ENCODE measurements at regions not wholly inside any gene's neighbourhood (a gene's known extent, or its start where the extent isn't known, plus 50 kb on each side); places are given as distances from the start of the nearest gene placed in this dataset.

DNA sequence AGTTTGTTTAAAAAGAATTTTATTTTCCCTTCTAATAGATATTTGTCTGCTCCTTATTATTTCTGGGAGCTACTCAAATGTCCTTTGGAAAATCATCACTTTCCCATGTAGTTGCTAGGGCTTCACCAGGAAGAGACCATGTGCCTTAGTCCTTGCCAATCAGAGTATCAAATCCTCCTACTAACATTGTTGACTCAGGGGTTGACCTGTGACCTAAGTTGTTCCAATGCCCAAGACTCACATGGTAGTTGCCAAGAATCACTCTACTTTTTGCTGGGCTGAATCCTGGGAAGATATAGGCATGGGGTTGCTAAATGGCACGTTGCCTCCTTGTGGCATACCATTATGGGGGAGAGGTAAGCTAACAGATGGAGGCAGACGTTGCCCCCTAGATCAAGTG is 58.2 kb upstream of the FOXD3 start:
- H3K36me3 Mint-ChIP-seq: no peaks in the 10 kb centered on the region
- ChIA-PET CTCF (no interaction called here), POLR2A (no interaction called here)
- no peaks in the 10 kb centered on the region for H3K4me1 Mint-ChIP-seq (ENCODE audit: low read depth)
- no peak overlapping the region for H3K27ac Mint-ChIP-seq
- no peak overlapping the region for H3K4me3 Mint-ChIP-seq
- intact Hi-C loops (cut with micrococcal nuclease): no loop called here
- peaks cover 14% of the 10 kb centered on the region for H3K27me3 Mint-ChIP-seq
- H3K9me3 Mint-ChIP-seq: no peaks in the 10 kb centered on the region
- no peak for DNase-seq

DNA sequence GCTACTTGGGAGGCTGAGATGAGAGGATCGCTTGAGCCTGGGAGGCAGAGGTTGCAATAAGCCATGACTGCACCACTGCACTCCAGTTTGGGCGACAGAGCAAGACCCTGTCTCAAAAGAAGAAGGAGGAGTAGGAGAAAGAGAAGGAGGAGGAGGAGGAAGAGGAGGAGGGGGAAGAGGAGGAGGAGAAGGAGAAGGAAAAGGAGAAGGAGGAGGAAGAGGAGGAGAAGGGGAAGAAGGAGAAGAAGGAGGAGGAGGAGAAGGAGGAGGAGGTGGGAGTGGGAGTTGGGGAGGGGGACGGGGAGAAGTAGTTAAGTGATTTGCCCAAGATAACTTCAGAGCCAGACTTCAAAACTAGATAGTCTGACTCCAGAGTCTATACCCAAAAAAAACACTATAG is 55.5 kb upstream of the FOXD3 start:
- Mint-ChIP-seq H3K4me1 (ENCODE audit: low read depth) (no peaks in the 10 kb centered on the region), H3K27me3 (peaks cover 17% of the 10 kb centered on the region), H3K27ac (no peak overlapping the region), H3K9me3 (no peaks in the 10 kb centered on the region), H3K4me3 (no peak overlapping the region), H3K36me3 (no peaks in the 10 kb centered on the region)
- ChIA-PET POLR2A (no interaction called here), CTCF (no interaction called here)
- intact Hi-C loops (cut with micrococcal nuclease): no loop called here
- no peak for DNase-seq

DNA sequence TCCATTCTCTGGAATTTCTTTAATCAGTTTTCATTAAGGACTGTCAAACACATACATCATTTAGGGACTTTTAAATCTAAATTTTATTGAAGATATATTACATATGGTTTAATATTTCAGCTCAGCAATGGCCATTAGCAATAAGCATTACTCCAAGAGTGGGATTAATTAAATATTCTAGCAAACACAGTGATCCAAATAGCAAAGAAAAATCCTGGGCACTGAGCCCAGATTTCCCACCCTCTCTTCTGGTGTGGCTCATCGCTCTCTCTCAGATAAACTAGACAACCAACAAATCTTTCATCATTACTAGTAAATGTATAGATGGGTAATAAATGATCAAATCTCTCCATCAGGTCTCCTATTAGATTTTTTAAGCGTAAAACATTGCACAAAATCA is 53.5 kb upstream of the FOXD3 start:
- Mint-ChIP-seq H3K4me1 (ENCODE audit: low read depth) (no peaks in the 10 kb centered on the region), H3K27me3 (peaks cover 18% of the 10 kb centered on the region), H3K36me3 (no peaks in the 10 kb centered on the region), H3K9me3 (no peaks in the 10 kb centered on the region), H3K27ac (no peak overlapping the region), H3K4me3 (no peak overlapping the region)
- DNase-seq: no peak
- ChIA-PET POLR2A (no interaction called here), CTCF (no interaction called here)
- intact Hi-C loops (cut with micrococcal nuclease): no loop called here

DNA sequence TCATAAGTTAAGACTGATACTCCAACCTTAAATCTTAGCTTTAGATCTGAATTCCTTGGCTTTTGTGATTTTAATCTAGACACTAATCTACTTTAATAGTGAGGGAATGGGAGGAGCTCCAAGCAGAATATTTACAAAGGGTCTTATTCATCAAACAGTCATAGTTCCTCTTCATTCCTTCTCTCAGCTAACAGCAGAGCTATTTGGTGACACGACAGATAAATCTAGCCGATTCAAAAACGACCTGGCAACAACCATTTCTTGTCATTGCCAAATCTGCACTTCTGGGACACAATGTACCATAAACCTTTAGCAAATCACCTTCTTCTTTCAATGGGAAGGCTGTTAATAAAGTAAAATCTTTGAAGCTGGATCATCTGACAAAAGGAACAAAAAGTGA is 52.8 kb upstream of the FOXD3 start:
- peaks cover 16% of the 10 kb centered on the region for H3K27me3 Mint-ChIP-seq
- intact Hi-C loops (cut with micrococcal nuclease): no loop called here
- no peaks in the 10 kb centered on the region for H3K9me3 Mint-ChIP-seq
- H3K4me1 Mint-ChIP-seq (ENCODE audit: low read depth): no peaks in the 10 kb centered on the region
- H3K4me3 Mint-ChIP-seq: no peak overlapping the region
- CTCF ChIA-PET: no interaction called here
- POLR2A ChIA-PET: no interaction called here
- H3K36me3 Mint-ChIP-seq: no peaks in the 10 kb centered on the region
- no peak for DNase-seq
- H3K27ac Mint-ChIP-seq: no peak overlapping the region

Data from activated CD4-positive, alpha-beta memory T cell treated with anti-CD3 and anti-CD28 coated beads for 36 hours (primary cell).